Stomach (tissue), 8 donors: ENCODE measurements at regions not wholly inside any gene's neighbourhood (a gene's known extent, or its start where the extent isn't known, plus 50 kb on each side); places are given as distances from the start of the nearest gene placed in this dataset.
"Not testable (repeated sequence)": the region's sequence is repeated elsewhere in the genome, so short reads cannot be mapped to it uniquely, and the experiment has no call there.

Experiments used
- DNase-seq, 2 donors: peaks; one replicate each; pipeline versions ENCODE4 v3.0.0 to v3.0.0-alpha.2; 2013 to 2019
- H3K27ac ChIP-seq, 5 donors: fragments of 200-600 bp in 4 of 5; sonication (generic) in 4 of 5; one replicate each; pipeline ENCODE4 v1.5.1; 2013 to 2019; ENCODE audit warnings: mild to moderate bottlenecking in 1 of 5, moderate library complexity in 1 of 5
- H3K27me3 ChIP-seq, 3 donors: fragments of 200-600 bp; sonication (generic); one replicate each; pipeline ENCODE4 v1.5.1; 2017 to 2019; ENCODE audit warnings: mixed run types in 1 of 3
- H3K36me3 ChIP-seq, 4 donors: fragments of 200-600 bp; sonication (generic); 1 replicate in 3 of 4; 2 replicates in 1 of 4; pipeline ENCODE4 v1.5.1; 2016 to 2019
- H3K4me1 ChIP-seq, 4 donors: fragments of 200-600 bp; sonication (generic); one replicate each; pipeline ENCODE4 v1.5.1; 2016 to 2019
- H3K4me3 ChIP-seq, 4 donors: fragments of 200-600 bp; sonication (generic) in 3 of 4; one replicate each; pipeline ENCODE4 v1.5.1; 2016 to 2019; ENCODE audit warnings: mild to moderate bottlenecking in 1 of 4
- H3K9me3 ChIP-seq, 4 donors: fragments of 200-600 bp; sonication (generic); one replicate each; pipeline ENCODE4 v1.5.1; 2016 to 2019
- EP300 ChIP-seq: sonication (generic); formaldehyde crosslinking; IDR thresholded peaks from one replicate; pipeline ENCODE4 v1.6.1; 2017; ENCODE audit warnings: antibody characterized with exemption
- POLR2A ChIP-seq, 4 donors: fragments of 450-650 bp; IDR thresholded peaks; one replicate each; pipeline ENCODE4 v1.6.1; 2016; ENCODE audit warnings: antibody characterized with exemption in 4 of 4, control low read depth in 2 of 4, mild to moderate bottlenecking in 1 of 4, moderate library complexity in 1 of 4
- POLR2AphosphoS5 ChIP-seq, 3 donors: sonication (generic); formaldehyde crosslinking; IDR thresholded peaks; one replicate each; pipeline ENCODE4 v1.6.1; 2016; ENCODE audit warnings: antibody characterized with exemption in 3 of 3
- WGBS, 5 donors: extraction: QIAGEN DNeasy Blood & Tissue Kit in 3 of 5; methylation state at CpG; one replicate each; pipeline versions ENCODE4 v1.1.5 to v1.1.7; 2013 to 2018; 5-methylcytosine and 5-hydroxymethylcytosine counted together
- intact Hi-C: fragments of 100-400 bp; cut with DNase I; formaldehyde crosslinking; loops from one replicate; pipeline ENCODE4 v1.15.1; 2023; ENCODE audit warnings: low total_unique reads
- TF ChIP-seq, protein P1 (sequence below), 7 experiments: fragments of 450-650 bp in 4 of 7; fragments of 200-600 bp in 3 of 7; sonication (generic) in 3 of 7; IDR thresholded peaks; one replicate each; pipeline ENCODE4 v1.5.1; 2016 to 2019; ENCODE audit warnings: antibody characterized with exemption in 7 of 7, control low read depth in 2 of 7, mild to moderate bottlenecking in 1 of 7
- donor health status: healthy with polysubstance abuse.
- donor health status: Bipolar disorder and iron deficiency.
- donor health status: healthy.

DNA sequence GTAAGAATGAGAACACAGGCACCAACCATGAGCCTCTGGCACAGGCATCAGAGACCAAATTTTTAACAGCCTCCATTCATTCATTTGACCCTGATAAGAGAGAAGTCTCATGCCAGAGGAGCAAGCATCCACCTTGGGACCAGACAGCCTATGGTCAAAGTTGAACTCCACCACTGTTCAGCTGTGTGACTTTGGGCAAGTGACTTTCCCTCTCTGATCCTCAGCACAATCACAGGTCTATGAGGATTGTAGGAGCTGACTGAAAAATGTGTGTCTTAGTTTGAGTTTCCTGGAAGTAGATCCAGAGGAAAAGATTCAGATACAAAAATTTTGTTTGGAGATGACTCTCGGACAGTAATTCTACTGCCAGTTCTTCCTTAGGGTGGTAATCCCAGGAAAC, 645.1 kb upstream of the DEFB115 start:
- no peak for DNase-seq
- H3K27me3 ChIP-seq = peaks cover 0 to 3% (median 0%) of the 10 kb centered on the region in 3 donors
- peaks cover 4 to 29% (median 11%) of the 10 kb centered on the region in 4 donors for H3K9me3 ChIP-seq
- H3K27ac ChIP-seq = no peak overlapping the region
- no peaks in the 10 kb centered on the region for H3K4me1 ChIP-seq
- WGBS, 5 donors = 73 to 93% (median 83%) methylated on average over 1 of the region's 1 CpG
- no peaks in the 10 kb centered on the region for H3K36me3 ChIP-seq
- no peak overlapping the region for H3K4me3 ChIP-seq
- no peak for TF ChIP-seq POLR2AphosphoS5 (IDR thresholded peaks at IDR 0.05)
- intact Hi-C loops = no loop called here

DNA sequence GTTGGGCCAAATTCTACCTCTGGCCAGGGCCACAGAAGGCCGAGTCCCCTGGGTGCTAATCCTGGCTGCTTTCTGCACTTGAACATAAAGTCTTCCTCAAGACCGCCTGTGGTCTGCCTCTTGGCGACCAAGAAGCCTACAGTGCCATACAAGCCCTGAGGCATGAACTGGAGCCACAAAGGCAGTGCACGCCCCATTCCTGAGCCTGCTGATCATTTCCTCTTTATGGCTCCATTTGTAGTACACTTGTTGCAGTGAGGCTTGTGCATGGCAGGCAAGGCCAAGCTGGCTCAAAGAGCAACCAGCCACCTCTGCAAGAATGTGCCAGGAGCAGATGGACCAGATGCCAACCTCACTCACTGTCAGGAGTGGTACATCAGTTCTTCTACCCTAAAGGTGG, 636.1 kb upstream of the DEFB115 start:
- peaks cover 0 to 20% (median 0%) of the 10 kb centered on the region in 4 donors for H3K9me3 ChIP-seq
- intact Hi-C loops, H3K4me1 ChIP-seq, DNase-seq, H3K36me3 ChIP-seq, H3K4me3 ChIP-seq, H3K27me3 ChIP-seq, H3K27ac ChIP-seq: not testable (repeated sequence)
- WGBS, 5 donors = 72 to 93% (median 83%) methylated on average over 3 to 4 of the region's 4 CpGs

GRCh38 chr20:30624310-30624709, 633.2 kb upstream of the DEFB115 start:
- H3K27ac ChIP-seq, H3K27me3 ChIP-seq, H3K4me1 ChIP-seq, intact Hi-C loops, H3K36me3 ChIP-seq, H3K4me3 ChIP-seq, DNase-seq: not testable (repeated sequence)
- H3K9me3 ChIP-seq = peaks cover 0 to 14% (median under 1%) of the 10 kb centered on the region in 4 donors
- 64 to 87% (median 79%) methylated on average over 3 of the region's 3 CpGs for WGBS, 5 donors

DNA sequence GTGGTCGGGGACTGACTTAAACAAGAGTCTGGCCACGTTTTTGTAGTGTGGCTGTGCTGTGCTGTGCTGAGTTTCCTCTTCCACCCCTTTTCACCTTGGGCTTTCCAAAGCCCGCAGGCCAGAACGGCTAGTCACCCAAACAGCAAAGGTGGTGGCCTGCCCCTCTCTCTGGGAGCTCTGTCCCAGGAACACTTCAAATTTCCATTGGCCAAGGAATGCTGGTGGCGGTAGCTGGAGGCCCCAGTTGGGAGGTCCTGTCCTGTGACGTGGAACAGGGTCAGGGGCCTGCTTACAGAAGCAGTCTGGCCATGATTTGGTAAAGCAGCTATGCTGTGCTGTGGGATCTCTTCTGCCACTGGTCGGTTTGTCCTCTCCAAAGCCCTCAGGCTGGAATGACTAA, 628.1 kb upstream of the DEFB115 start:
- H3K9me3 ChIP-seq = peaks cover 0 to 12% (median 2%) of the 10 kb centered on the region in 4 donors
- H3K27me3 ChIP-seq, H3K4me3 ChIP-seq, H3K4me1 ChIP-seq, H3K27ac ChIP-seq, DNase-seq, H3K36me3 ChIP-seq, intact Hi-C loops: not testable (repeated sequence)
- 63 to 79% (median 71%) methylated on average over 7 of the region's 7 CpGs for WGBS, 5 donors

DNA sequence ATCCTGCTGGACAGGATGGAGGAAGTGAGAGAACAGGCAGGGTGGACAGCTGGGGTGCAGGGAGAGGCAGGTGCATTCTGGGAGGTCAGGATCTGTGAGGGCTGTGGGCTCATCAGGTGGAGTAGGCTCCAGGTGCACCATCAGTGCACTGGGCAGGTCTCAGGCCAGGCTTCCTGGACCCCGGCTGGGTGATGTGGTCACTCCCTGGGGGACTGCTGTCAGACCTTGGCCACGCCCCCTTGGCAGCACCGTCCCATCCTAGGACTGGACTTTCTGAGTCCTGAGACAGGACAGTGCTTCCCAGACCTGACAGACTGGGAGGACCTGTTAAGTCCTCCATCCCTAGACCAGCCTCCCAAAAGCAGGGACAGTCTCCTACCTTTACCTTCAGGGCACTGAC, 626.7 kb upstream of the DEFB115 start:
- Histone ChIP-seq H3K4me3 (no peak overlapping the region), H3K36me3 (no peaks in the 10 kb centered on the region), H3K4me1 (no peaks in the 10 kb centered on the region), H3K27ac (no peak overlapping the region), H3K9me3 (peaks cover 0 to 12% (median 2%) of the 10 kb centered on the region in 4 donors), H3K27me3 (no peaks in the 10 kb centered on the region)
- TF ChIP-seq POLR2AphosphoS5 (IDR thresholded peaks at IDR 0.05) (no peak), POLR2A (IDR thresholded peaks at IDR 0.05) (no peak), EP300 (no peak)
- TF ChIP-seq, protein P1, sequence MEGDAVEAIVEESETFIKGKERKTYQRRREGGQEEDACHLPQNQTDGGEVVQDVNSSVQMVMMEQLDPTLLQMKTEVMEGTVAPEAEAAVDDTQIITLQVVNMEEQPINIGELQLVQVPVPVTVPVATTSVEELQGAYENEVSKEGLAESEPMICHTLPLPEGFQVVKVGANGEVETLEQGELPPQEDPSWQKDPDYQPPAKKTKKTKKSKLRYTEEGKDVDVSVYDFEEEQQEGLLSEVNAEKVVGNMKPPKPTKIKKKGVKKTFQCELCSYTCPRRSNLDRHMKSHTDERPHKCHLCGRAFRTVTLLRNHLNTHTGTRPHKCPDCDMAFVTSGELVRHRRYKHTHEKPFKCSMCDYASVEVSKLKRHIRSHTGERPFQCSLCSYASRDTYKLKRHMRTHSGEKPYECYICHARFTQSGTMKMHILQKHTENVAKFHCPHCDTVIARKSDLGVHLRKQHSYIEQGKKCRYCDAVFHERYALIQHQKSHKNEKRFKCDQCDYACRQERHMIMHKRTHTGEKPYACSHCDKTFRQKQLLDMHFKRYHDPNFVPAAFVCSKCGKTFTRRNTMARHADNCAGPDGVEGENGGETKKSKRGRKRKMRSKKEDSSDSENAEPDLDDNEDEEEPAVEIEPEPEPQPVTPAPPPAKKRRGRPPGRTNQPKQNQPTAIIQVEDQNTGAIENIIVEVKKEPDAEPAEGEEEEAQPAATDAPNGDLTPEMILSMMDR (IDR thresholded peaks at IDR 0.05) = no peak
- WGBS, 5 donors = 54 to 75% (median 71%) methylated on average over 2 to 3 of the region's 3 CpGs; no CpG with 5 or more reads in 1 of the 5 donors
- DNase-seq = no peak
- intact Hi-C loops = no loop called here

DNA sequence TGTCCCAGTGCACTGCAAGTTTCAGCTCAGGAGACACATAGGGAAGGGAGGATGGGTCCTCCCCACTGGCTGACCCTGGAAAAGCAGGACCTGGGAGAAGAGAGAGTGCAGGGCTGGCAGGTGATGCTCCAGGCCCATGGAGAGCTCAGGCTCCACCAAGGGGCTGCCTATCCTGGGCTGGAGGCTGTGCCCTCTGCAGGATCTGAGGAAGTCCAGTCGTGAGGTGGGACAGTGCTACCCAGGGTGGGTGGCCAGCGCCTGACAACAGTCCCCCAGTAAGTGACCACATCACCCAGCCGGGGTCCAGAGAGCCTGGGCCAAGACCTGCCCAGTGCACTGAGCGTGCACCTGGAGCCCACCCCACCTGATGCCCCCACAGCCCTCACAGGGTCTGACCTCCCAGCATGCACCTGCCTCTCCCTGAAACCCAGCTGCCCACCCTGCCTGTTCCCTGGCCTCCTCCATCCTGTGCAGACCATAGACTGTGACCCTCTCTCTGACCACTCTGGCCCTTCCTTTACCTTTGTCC, 626.1 kb upstream of the DEFB115 start:
- H3K4me1 ChIP-seq, H3K27ac ChIP-seq, intact Hi-C loops, DNase-seq, H3K4me3 ChIP-seq, H3K36me3 ChIP-seq, H3K27me3 ChIP-seq: not testable (repeated sequence)
- peaks cover 0 to 12% (median 2%) of the 10 kb centered on the region in 4 donors for H3K9me3 ChIP-seq
- 59 to 68% (median 67%) methylated on average over 4 of the region's 4 CpGs for WGBS, 5 donors

- H3K36me3 ChIP-seq, H3K9me3 ChIP-seq, H3K27me3 ChIP-seq, H3K27ac ChIP-seq, intact Hi-C loops, H3K4me3 ChIP-seq, H3K4me1 ChIP-seq, DNase-seq: not testable (repeated sequence)
- 54 to 73% (median 67%) methylated on average over 1 of the region's 1 CpG for WGBS, 5 donors
Observed at GRCh38 chr20:30632773-30633172, 624.7 kb upstream of the DEFB115 start.

DNA sequence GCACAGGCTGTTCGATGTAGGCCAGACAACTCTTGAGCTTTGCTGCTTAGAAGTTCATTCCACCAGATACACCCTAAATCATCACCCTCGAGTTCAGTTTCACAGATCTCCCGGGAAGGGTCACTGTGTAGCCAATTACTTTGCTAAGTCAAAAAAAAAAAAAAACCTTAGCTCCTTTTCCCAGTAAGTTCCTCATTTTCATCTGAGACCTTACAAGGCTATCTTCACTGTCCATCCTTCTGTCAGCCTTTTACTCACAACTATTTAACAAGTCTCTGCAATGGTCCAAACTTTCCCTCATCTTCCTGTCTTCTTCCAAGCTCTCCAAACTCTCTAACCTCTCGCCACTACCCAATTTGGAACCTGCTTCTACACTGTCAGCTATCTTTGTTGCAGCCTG, 615.9 kb upstream of the DEFB115 start:
- DNase-seq = not testable (repeated sequence)

DNA sequence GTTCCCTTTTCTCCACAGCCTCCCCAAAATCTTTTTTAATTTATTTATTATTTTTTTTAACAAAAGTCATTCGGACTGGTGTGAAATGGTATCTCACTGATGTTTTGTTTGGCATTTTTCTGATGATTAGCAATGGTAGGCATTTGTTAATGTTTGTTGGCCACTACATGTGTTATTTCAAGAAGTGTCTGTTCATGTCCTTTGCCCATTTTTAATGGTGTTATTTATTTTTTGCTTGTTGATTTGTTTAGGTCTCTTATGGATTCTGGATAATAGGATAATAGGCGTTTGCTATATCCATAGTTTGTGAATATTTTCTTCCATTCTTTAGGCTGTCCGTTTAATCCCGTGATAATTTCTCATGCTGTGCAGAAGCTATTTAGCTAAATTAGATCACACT, 596.5 kb upstream of the DEFB115 start:
- DNase-seq, H3K4me1 ChIP-seq, H3K36me3 ChIP-seq, intact Hi-C loops, H3K4me3 ChIP-seq, H3K27me3 ChIP-seq, H3K27ac ChIP-seq: not testable (repeated sequence)
- WGBS, 5 donors = 77 to 93% (median 85%) methylated on average over 4 of the region's 4 CpGs
- H3K9me3 ChIP-seq = peaks cover 0 to 10% (median 0%) of the 10 kb centered on the region in 4 donors

More for the DNA sequence above, 615.9 kb upstream of the DEFB115 start:
- H3K9me3 ChIP-seq, H3K27ac ChIP-seq, H3K4me1 ChIP-seq, intact Hi-C loops, H3K36me3 ChIP-seq, H3K4me3 ChIP-seq, H3K27me3 ChIP-seq: not testable (repeated sequence)
- 48 to 70% (median 63%) methylated on average over 4 of the region's 4 CpGs for WGBS, 5 donors

- H3K27ac ChIP-seq, H3K27me3 ChIP-seq, H3K9me3 ChIP-seq, H3K36me3 ChIP-seq, H3K4me1 ChIP-seq, H3K4me3 ChIP-seq, intact Hi-C loops, DNase-seq: not testable (repeated sequence)
- 50 to 70% (median 65%) methylated on average over 2 of the region's 2 CpGs for WGBS, 5 donors
Observed at GRCh38 chr20:30668418-30668817, 589.0 kb upstream of the DEFB115 start.

- H3K9me3 ChIP-seq, H3K36me3 ChIP-seq, intact Hi-C loops, DNase-seq, H3K4me1 ChIP-seq, H3K27me3 ChIP-seq, H3K4me3 ChIP-seq, H3K27ac ChIP-seq: not testable (repeated sequence)
Observed at GRCh38 chr20:30669330-30670029, 588.0 kb upstream of the DEFB115 start.
